NB4 (cell line): ENCODE measurements at regions not wholly inside any gene's neighbourhood (a gene's known extent, or its start where the extent isn't known, plus 50 kb on each side); places are given as distances from the start of the nearest gene placed in this dataset.

Source experiments
- DNase-seq: peaks from one replicate; pipeline ENCODE4 v3.0.0; 2010; ENCODE audit warnings: low read depth
- H3K4me3 ChIP-seq: one replicate; pipeline ENCODE4 v1.5.1; 2011; ENCODE audit warnings: mild to moderate bottlenecking, low read depth, low read length, moderate library complexity
- MYC ChIP-seq: IDR thresholded peaks from 2 replicates; pipeline ENCODE4 v1.6.1; 2011; ENCODE audit warnings: low read depth, low read length
- POLR2A ChIP-seq: IDR thresholded peaks from 2 replicates; pipeline ENCODE4 v1.6.1; 2011; ENCODE audit warnings: mild to moderate bottlenecking; ENCODE audit not compliant: insufficient read length; ENCODE audit errors: extremely low read depth
- TF ChIP-seq, protein P1 (sequence below): IDR thresholded peaks from 2 replicates; pipeline ENCODE4 v1.6.1; 2011; ENCODE audit warnings: low read depth, low read length
- TF ChIP-seq, protein P2 (sequence below): IDR thresholded peaks from one replicate; pipeline ENCODE4 v1.5.1; 2012; ENCODE audit warnings: low read depth, low read length

DNA sequence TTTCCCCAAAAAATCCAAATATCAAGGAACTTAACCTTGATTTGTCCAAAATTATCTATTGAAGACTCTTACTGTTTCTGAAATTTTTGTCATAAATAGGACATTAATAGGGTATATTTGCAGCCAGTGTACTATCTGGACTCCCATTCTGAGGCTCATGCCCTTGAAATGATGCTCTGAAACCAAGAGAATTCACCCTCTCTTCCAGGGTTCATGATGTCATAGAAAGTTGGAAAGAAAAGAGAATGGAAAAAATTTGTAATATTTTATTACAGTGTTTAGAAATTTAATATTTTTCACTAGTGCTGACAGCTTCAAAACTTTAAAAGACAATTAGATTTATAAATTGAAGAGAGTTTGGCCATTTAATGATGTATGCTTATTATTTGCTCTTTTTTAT lies 712.5 kb downstream of the MCTP2 start:
- TF ChIP-seq POLR2A (no peak), MYC (no peak)
- TF ChIP-seq, protein P1, sequence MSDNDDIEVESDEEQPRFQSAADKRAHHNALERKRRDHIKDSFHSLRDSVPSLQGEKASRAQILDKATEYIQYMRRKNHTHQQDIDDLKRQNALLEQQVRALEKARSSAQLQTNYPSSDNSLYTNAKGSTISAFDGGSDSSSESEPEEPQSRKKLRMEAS = no peak
- TF ChIP-seq, protein P2, sequence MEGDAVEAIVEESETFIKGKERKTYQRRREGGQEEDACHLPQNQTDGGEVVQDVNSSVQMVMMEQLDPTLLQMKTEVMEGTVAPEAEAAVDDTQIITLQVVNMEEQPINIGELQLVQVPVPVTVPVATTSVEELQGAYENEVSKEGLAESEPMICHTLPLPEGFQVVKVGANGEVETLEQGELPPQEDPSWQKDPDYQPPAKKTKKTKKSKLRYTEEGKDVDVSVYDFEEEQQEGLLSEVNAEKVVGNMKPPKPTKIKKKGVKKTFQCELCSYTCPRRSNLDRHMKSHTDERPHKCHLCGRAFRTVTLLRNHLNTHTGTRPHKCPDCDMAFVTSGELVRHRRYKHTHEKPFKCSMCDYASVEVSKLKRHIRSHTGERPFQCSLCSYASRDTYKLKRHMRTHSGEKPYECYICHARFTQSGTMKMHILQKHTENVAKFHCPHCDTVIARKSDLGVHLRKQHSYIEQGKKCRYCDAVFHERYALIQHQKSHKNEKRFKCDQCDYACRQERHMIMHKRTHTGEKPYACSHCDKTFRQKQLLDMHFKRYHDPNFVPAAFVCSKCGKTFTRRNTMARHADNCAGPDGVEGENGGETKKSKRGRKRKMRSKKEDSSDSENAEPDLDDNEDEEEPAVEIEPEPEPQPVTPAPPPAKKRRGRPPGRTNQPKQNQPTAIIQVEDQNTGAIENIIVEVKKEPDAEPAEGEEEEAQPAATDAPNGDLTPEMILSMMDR = no peak
- no peak overlapping the region for H3K4me3 ChIP-seq
- DNase-seq = no peak

DNA sequence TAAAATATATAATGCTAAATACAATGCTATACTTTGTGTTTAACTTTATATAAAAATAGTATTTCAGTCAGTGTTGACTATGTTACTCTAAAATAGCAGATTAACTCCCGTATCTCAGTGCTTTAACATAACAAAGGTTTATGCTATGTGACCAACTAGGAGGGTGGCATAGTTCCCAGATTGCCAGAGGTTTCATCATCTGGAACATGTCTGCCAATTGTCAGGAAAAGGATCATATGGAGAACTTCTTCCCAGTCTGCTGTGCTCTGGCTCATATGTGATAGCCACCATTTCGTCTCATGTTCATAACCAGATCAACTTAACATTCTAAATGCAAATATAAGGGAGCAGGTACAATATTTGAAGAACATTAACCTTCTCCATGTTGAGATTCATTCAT lies 720.2 kb downstream of the MCTP2 start:
- TF ChIP-seq, protein P2 = no peak
- no peak for TF ChIP-seq MYC
- TF ChIP-seq, protein P1 = no peak
- no peak for TF ChIP-seq POLR2A
- H3K4me3 ChIP-seq = no peak overlapping the region
- no peak for DNase-seq

DNA sequence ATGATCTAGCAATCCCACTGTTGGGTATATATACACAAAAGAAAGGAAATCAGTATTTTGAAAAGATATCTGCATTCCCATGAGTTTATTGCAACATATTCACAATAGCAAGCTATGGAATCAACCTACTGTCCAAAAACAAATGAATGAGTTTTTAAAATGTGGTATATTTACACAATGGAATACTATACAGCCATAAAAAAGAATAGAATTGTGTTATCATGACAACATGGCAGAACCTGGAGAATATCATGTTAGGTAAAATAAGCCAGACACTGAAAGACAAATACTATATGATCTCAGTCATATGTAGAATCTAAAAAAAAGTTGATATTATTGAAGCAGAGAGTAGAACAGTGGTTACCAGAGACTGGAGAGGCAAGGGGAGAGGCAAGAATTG lies 732.6 kb downstream of the MCTP2 start:
- TF ChIP-seq, protein P2 = no peak
- TF ChIP-seq, protein P1 = no peak
- TF ChIP-seq MYC = no peak
- TF ChIP-seq POLR2A = no peak
- no peak overlapping the region for H3K4me3 ChIP-seq
- DNase-seq = no peak

DNA sequence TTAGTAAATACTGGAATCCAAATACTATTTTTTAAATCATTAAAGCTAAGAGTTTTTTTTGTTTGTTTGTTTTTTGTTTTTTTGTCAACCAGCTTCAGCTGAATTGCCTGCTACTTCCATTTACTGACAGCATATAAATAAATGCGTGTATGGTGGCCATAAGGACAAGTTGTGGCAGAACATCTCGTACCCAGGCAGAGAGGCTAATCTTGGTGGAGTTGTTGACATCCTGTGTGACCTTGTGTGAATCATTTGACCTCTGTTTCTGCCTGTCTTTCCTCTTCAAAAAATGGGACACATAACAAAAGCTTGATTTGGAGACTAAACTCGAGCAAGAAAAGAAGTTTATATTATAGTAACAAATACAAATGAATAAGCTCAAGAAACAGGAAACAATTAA lies 734.2 kb downstream of the MCTP2 start:
- TF ChIP-seq, protein P1 = no peak
- TF ChIP-seq, protein P2 = no peak
- TF ChIP-seq MYC (no peak), POLR2A (no peak)
- DNase-seq = no peak

DNA sequence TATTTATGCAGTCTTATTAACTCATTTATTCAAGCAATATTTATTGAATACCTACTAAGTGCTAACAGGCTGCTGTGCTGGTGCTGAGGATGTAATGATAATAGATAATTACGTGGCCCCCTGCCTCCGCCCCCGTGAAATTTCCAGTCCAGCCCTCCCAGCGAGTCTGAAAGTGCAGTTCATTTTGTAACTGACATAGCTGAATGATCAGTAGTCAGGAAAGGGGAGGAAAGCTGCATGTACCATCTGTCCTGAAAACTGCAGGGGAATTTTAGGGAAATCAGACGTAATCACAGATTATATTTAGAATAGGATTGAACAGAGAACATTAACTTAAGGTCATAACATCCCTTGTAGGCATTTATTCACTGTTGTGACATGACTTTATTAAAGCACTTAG lies 736.8 kb downstream of the MCTP2 start:
- no peak for DNase-seq
- TF ChIP-seq, protein P1 = no peak
- TF ChIP-seq POLR2A = no peak
- TF ChIP-seq MYC = no peak
- TF ChIP-seq, protein P2 = no peak
- no peak overlapping the region for H3K4me3 ChIP-seq

More for the DNA sequence above, 734.2 kb downstream of the MCTP2 start:
- no peak overlapping the region for H3K4me3 ChIP-seq

DNA sequence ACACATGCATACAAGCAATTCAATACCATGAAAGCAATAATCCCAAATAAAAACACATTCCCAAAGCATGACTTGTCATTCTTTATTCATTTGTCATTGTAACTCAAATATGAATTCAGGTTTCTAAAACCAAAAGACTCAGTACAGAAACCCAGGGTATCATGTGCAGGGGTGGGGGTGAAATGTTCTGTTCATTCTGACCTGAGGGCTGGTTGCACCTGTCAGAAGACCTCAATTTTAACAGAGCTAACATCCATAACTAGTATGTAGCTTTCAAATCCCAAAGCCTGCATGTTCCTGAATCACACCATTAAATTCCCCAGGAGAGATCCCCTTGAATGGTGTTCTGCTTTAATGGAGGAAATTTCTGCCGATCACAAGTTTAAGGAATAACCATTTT lies 738.7 kb downstream of the MCTP2 start:
- TF ChIP-seq, protein P2 = no peak
- TF ChIP-seq POLR2A (no peak), MYC (no peak)
- TF ChIP-seq, protein P1 = no peak
- no peak overlapping the region for H3K4me3 ChIP-seq
- no peak for DNase-seq
